Kidney epithelial cell (primary cell): ENCODE measurements at regions not wholly inside any gene's neighbourhood (a gene's known extent, or its start where the extent isn't known, plus 50 kb on each side); places are given as distances from the start of the nearest gene placed in this dataset.

Source experiments
- DNase-seq: peaks from one replicate; pipeline ENCODE4 v3.0.0-alpha.2; 2010; ENCODE audit warnings: low read depth
- H3K27me3 ChIP-seq: 2 replicates; pipeline ENCODE4 v1.6.0; 2011; ENCODE audit warnings: low read length; ENCODE audit not compliant: control insufficient read depth, insufficient read depth
- H3K36me3 ChIP-seq: 2 replicates; pipeline ENCODE4 v1.5.1; 2011; ENCODE audit warnings: low read length; ENCODE audit not compliant: control insufficient read depth, insufficient read depth
- H3K4me3 ChIP-seq: 2 replicates; pipeline ENCODE4 v1.5.1; 2011; ENCODE audit warnings: low read depth, mild to moderate bottlenecking, control low read depth, low read length
- CTCF ChIP-seq: IDR thresholded peaks from 2 replicates; pipeline ENCODE4 v1.5.1; 2011; ENCODE audit warnings: mild to moderate bottlenecking, moderate library complexity, low read length, control low read depth, inconsistent platforms; ENCODE audit not compliant: insufficient read depth, poor library complexity, severe bottlenecking

DNA sequence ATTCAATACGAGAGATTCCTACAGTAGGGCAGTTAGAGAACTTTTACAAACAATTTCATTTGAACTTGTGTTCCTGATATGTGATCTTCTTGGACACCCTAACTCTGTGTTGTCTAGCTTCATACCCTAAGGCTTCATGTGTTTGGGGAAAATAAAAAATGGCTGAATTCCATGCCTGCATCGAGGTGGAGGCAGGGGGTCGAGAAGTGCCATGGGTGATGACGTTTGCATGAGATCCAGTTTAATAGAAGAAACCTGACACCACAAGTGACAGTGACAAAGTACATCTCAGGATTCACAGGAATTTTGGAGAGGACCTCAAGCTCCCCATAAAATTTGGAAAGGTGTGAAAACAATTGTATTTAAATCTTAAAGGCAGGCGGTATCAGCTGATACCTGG lies 169.2 kb upstream of the NABP1 start:
- no peak for TF ChIP-seq CTCF
- Histone ChIP-seq H3K36me3 (no peaks in the 10 kb centered on the region), H3K4me3 (no peak overlapping the region), H3K27me3 (no peaks in the 10 kb centered on the region)
- no peak for DNase-seq

- no peak for DNase-seq
- no peaks in the 10 kb centered on the region for H3K27me3 ChIP-seq
- H3K36me3 ChIP-seq = no peaks in the 10 kb centered on the region
- TF ChIP-seq CTCF = no peak
- H3K4me3 ChIP-seq = no peak overlapping the region
Measured at GRCh38 chr2:191512216-191512835, 165.6 kb upstream of the NABP1 start.

DNA sequence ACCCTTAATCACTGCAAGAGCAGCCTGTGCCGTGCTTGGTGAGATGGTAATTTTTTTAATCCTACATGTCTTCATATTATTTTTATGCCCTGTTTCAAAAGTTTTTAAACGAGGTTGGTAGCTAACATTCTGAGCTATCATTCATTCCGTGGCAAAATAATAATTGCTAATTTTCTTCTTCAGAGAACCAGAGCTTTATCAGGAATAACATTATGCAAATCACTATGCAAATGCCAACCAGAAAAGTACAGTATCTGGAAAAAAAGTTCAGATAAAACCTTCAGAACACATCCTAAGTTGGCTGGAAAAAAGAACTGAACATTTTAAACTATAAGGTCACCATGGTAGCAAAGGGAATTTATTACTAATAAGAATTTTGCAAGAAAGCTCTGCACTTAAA lies 165.1 kb upstream of the NABP1 start:
- no peak overlapping the region for H3K4me3 ChIP-seq
- H3K27me3 ChIP-seq = no peaks in the 10 kb centered on the region
- no peak for TF ChIP-seq CTCF
- DNase-seq = no peak
- H3K36me3 ChIP-seq = no peaks in the 10 kb centered on the region

DNA sequence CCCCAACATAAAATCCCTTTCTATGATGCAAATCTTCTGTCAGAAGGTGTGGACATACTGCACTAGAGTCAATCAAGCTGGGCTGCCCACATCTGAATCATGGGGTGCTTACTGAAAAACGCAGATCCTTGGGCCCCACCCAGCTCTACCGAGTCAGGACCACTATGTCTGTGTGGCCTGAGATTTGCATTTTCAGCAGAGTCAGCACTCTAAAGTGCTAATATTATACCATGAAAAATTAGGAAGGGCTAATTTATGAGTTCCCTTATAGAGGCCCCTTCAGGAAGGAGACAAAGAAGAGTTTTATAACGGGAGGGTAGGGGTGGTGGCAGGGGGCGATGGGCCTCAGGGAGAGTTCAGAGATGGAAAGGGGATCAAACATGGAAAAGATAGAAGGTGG lies 163.3 kb upstream of the NABP1 start:
- DNase-seq = no peak
- no peaks in the 10 kb centered on the region for H3K27me3 ChIP-seq
- no peaks in the 10 kb centered on the region for H3K36me3 ChIP-seq
- TF ChIP-seq CTCF = no peak
- no peak overlapping the region for H3K4me3 ChIP-seq

- no peak for DNase-seq
- H3K36me3 ChIP-seq = no peaks in the 10 kb centered on the region
- H3K27me3 ChIP-seq = no peaks in the 10 kb centered on the region
- TF ChIP-seq CTCF = no peak
- H3K4me3 ChIP-seq = no peak overlapping the region
Measured at GRCh38 chr2:191515551-191515950, 162.4 kb upstream of the NABP1 start.

- H3K36me3 ChIP-seq = no peaks in the 10 kb centered on the region
- TF ChIP-seq CTCF = no peak
- no peak for DNase-seq
- no peak overlapping the region for H3K4me3 ChIP-seq
- H3K27me3 ChIP-seq = no peaks in the 10 kb centered on the region
Measured at GRCh38 chr2:191516260-191516659, 161.7 kb upstream of the NABP1 start.
